Amygdala (tissue), 56 donors: ENCODE measurements at regions not wholly inside any gene's neighbourhood (a gene's known extent, or its start where the extent isn't known, plus 50 kb on each side); places are given as distances from the start of the nearest gene placed in this dataset.
"Not testable (repeated sequence)": the region's sequence is repeated elsewhere in the genome, so short reads cannot be mapped to it uniquely, and the experiment has no call there.

ENCODE experiments used
- DNase-seq, 56 donors: peaks; one replicate each; lab custom pipeline; 2025; lab: John Stamatoyannopoulos, UW

DNA sequence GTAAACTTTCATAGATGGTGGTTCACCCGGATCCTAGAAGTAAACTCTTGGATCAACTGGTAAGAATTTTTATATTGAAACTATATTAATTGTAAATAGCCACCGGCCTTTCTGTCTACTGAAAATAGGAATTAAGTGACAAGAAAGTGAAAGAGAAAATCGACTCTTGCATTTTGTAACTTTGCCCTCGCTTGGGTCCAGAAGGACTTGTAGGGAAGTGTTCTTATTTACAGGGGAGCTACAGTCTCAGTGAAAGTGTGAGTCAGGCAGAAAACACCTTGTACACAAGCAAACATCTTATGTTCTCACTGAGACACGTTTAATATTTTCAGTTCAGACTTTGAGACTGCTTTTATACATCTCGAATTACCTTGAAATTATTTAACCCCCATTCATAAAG lies 238.9 kb downstream of the BLID start:
- DNase-seq = no peak

DNA sequence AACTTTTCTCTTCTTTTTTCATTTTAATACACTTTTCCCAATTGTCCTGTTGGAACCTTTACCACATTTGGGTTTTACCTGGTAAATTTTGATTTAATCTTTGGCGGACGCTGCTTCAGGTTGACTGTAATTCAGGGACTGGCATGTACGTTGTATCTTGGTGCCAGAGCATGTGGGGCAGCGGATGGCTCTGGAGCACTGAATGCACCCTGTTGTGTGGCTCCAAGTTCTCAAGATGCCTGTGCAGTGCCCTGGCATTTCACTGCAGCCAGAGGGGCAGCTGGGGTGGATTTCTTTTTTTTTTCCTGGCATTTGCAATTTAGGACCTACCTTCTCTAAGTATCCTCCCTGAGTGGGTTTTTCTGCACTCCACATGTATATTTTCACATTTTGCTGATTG lies 242.2 kb downstream of the BLID start:
- peak in 1 of 56 donors; percentile 20 for DNase-seq

DNA sequence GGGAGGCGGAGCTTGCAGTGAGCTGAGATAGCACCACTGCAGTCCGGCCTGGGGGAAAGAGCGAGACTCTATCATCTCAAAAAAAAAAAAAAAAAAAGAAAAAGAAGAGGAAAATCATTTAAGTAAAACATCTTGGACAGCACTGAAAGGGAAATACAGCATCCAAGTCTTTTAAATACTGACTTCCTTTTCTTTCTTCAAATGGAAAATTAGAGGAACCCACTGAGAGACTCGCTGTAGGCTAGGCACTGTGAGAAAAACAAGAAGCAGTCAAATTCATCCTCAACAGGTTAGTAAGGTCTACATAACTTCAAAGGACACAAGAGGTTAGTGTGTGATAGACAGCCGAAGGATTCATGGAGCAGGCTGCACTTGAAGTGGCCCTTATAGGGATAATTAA lies 243.7 kb downstream of the BLID start:
- DNase-seq = no peak

DNA sequence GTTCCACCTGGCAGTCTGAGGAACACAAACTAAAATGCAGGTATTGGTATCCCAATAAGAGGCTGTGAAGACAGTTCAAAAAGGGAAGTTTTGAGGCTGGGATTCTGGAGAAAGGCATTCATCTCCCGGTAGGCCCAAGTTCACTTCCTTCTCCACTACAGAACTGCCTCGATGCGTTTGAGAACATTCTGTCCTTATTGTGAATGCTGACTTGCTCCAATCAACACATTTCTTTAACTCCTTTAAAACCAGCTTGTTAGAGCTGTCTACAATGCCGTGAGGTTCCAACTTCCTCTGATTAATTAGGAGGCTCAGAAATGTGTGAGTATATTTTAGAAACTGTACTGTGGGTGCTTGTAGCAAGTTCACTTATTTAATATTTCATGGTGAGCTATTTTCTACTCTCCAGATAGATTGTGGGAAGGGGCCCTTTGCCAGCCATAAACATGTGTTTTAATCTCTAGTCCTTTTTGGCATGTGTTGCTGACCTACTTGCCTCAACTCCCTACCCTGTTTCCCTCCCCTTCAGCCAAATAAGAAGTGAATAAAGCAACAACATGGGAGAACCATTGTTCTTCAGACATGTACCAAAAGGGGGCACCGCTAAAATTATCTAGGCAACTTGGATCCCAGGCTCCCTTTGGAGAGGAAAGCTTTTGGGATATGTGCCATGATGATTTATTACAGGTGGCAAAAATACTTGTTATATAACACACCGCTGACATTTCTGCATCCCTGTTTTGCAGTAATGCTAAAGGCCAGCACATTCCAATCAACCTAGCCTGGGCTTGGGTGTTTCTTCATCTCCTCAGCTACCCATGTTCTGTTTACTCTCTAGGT lies 245.6 kb downstream of the BLID start:
- no peak for DNase-seq

DNA sequence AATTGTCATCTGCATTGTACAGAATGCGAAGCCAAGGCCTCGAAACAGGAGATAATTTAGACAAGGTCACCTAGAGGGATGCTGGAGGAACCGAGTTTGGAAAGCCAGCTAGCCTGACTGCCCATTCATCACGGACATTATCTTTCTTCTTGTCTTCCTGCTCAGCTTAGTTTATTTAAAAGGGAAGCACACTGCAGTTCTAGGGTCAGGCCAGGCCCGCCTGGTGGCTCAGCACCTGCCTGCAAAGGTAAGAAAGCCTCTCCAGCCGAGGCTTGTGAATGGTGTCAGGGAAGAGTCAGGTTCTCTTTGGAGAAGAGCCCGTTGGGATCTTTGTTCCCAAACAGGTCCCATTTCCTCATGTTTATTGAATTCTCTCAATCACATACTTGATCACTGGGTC lies 246.5 kb downstream of the BLID start:
- no peak for DNase-seq

DNA sequence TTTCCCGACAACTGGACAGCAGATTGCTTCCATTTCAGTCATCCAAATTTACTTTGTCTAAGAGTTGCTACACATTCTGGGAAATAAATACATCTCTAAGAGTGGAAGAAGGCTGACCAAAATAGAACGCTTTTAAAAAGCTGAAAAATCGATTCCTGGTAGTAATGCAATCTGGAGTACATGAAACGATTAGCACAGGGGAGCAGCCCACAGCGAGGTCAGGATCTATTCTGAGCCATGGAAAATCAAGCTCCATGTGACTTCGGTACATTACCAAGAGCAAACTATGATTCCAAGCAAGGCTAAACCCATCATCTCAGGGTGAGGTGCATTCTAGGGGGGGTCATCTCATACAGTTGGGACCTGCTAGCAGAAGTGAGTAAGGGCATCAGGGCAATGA lies 249.3 kb downstream of the BLID start:
- no peak for DNase-seq

DNA sequence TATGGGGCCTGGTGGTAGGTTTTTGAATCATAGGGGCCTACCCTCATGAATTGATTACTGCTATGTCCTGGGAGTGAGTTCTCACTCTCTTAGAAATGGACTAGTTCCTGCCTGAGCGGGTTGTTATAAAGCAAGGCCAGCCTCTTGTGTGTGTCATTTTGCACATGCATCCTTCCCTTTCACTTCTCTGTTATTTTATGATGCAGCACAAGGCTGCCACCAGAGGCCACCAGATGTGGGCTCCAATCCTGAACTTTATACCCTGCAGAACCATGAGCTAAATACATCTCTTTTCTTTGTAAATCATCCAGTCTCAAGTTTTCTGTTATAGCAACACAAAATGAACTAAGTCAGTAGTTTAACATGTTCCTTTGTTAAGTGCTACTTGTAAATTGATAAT lies 251.4 kb downstream of the BLID start:
- no peak for DNase-seq

DNA sequence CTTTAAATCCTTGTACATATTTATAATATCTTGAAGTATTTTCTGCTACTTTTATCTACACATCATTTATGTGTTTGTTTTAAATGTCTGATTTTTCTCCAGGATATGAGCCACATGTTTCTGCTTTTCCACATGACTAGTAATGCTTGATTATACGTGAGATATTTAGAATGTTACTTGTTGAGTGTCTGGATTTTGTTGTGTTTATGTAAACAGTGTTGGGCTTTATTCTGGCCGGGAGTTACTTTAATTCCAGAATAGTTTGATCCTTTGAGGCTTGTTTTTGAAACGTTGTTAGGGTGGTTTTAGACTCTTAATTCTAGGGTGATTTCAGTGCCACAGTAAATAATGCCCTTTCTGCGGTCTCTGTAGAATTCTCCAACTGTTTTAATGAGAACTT lies 252.9 kb downstream of the BLID start:
- DNase-seq = no peak

DNA sequence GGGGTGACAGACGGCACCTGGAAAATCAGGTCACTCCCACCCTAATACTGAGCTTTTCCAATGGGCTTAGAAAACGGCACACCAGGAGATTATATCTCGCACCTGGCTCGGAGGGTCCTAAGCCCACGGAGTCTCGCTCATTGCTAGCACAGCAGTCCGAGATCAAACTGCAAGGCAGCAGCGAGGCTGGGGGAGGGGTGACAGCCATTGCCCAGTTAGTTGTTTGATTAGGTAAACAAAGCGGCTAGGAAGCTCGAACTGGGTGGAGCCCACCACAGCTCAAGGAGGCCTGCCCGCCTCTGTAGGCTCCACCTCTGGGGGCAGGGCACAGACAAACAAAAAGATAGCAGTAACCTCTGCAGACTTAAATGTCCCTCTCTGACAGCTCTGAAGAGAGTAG lies 260.9 kb downstream of the BLID start:
- not testable (repeated sequence) for DNase-seq

DNA sequence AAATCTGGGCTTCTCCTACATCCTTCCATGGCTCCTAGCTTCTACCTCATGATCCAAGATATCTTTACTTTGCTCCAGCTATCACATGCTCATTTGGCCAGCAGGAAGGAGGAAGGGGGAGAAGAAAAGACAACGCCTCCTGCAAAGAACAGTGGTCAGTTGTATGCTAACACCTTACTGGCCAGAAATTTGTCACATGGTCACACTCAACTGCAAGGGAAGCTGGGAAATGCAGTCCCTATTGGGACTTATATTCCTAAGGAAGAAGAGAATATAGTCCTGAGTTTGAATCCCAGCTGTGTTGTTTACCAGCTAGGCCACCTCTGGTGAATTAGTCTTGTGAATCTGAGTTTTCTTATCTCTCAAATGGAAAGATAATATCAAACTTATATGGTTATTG lies 272.0 kb downstream of the BLID start:
- DNase-seq = no peak

DNA sequence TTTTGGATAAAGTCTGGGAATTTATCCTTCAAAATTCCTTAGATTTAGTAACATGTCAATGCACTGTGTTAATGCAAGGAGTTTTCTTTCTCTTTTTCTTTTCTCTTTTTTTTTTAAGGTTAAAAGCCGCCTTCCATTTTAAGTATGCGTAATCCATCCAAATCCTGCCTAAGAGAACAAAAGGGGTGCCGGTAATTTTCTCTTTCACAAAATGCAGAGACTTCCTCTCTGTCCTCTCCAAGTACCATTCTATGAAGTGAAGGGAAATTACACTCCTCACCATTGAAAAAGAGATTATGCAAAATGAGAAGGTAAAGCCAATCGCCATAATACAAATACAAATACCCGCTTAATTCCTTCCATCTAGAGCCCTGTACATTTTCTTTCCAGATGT lies 273.8 kb downstream of the BLID start:
- no peak for DNase-seq

DNA sequence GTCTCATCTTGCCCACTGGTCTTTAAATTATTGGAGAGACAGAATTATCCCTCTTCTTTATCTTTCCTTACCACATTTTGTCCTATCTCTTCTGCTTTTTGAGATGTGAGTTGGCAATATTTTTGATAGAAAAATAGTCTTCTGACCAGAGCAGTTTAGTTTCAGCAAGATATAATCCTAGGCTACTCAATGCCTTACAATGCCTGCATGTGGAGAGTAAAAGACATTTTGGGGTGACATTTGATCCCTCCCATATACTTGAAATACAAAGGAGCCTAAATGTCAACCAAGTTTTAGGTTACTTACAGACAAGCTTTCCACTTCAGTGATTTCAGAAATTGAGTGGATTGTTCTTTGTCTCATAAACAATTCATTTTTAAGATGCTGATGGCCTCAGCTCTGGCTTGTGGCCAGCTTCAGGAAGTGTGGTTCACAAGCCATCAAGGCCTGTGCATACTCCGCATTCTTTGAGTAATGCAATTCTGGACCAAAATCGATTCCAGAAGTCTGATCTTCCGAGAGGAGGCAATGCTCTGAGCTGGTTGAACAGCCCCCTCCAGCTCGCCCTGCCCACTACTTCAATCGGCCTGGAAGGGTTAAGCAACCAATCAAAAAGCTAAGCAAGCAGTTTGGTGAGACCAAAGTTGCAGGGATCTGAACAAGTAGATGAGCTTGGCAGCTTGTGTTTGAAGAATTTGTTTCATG lies 274.4 kb downstream of the BLID start:
- DNase-seq = peak in 1 of 56 donors; percentile 29

DNA sequence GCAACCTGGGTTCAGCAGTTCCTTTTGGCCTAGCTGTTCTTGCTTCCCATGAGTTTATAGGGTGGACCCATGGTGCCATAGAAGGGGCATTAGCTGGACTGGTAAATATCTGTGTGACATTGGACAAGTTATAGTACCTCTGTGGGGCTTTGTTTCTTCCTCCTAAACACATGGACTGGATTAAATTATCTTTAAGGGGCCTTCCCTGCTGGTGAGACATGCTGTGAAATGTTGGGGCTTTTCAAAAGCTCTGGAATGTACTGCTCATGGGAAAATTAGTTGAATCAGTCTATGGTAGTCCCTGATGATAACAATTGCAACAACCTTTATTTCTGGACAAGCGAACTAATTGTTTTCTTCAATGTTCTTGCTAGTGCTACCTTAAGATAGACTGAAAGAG lies 276.2 kb downstream of the BLID start:
- DNase-seq = no peak

DNA sequence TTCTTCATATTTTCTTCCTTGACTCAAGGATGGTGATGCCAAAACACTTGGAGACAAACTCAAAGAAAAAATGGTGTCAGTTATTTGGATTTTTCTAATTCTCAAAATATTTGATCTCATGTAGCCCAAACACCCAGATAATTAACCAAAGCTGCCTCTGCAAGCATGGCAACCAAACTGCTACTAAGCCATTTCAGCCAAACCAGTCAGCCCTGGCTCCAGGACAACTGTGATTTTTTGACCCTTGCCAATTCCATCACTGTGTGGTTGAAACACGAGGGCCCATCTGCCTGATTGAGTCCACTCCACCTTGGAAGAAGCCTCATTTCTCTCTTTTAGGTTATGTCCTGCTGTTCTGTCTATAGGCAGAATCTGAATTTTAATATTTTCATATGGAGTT lies 277.4 kb downstream of the BLID start:
- no peak for DNase-seq

DNA sequence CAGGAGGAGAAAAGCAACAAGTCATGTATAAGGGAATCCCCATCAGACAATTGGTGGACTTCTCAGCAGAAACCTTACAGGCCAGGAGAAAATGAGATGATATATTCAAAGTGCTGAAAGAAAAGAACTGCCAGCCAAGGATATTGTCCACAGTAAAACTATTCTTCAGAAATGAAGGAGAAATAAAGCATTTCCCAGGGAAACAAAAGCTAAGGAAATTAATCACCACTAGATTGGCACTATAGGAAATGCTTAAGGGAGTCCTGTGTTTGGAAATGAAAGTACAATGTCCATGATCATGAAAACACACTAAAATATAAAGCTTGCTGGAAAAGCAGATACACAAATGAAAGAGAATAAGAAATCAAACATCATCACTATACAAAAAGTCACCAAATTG lies 282.0 kb downstream of the BLID start:
- no peak for DNase-seq

DNA sequence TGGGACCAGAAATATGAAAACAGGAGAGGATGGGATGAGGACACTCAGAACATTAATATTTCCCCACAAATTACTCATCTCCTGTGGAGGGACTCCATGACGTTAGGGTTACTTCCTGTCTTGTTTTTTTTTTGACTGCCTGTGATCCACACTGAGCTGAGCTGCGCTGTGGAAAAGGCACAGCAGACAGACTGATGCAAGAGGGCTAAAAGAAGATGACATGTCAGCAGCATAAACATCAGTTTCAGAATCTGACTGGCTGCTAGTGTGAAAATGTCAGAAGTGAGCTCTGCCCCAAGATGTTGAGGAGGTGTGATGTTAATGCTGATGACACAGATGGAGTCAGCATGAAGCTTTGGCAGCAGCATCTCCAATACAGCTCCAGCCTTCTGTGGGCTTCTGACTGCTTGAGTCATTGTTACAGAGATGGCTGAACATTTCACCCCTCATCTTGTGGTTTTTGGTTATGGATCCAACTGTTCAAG lies 286.8 kb downstream of the BLID start:
- DNase-seq = no peak

DNA sequence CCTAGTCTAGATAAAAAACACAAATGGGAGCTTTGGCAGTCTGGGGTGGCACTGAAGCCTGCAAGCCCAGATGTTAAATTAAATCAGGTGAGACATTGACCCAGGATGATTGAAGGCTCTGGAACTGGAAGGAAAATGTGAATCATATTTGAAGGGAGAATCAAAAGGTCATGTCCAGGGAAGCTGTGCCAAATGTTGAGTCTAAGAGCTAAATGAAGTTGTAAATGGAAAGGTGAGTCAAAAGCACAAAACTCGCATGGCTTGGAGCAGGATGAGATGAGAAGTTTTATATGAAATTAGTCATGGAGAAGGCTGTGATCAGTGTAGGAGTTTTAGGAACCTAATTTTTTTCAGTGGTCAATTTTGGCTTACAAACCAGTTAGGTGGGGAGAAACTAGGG lies 301.1 kb downstream of the BLID start:
- no peak for DNase-seq

DNA sequence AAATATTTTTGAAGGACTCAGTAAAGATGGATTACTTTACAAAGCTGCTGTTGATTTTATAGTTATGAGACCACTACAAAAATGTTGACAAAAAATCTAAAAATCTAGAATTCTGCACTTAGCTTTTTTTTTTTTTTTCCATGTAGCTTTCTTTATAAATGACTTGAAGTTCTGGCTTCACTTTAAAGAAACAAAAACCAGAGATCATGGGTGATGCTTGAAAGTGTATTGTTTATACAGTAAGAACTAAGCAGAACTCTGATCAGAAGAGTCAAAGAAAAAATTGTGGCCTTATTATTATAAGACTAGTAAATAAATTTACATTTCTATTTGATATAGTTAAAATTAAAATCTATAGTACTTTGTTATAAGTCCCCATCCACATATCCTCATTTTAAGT lies 301.7 kb downstream of the BLID start:
- DNase-seq = no peak

DNA sequence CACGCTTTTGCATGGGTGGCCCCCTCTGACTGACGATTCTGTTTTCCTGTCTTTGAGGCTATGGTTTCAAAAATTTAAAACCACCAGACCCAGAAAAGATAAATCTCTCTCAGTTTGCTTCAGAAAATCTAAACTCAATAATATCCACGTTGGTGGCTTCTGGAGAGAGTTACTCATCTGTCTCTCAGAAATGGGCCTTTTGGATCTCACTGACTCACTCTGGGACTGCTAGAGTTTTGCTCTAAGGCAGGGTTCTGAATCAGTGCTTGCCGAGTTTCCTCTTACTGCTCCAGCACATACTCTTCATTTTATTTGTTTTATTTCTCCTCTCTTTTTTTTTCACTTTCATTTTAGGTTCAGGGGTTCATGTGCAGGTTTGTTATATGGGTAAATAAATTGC lies 305.7 kb downstream of the BLID start:
- DNase-seq = no peak

DNA sequence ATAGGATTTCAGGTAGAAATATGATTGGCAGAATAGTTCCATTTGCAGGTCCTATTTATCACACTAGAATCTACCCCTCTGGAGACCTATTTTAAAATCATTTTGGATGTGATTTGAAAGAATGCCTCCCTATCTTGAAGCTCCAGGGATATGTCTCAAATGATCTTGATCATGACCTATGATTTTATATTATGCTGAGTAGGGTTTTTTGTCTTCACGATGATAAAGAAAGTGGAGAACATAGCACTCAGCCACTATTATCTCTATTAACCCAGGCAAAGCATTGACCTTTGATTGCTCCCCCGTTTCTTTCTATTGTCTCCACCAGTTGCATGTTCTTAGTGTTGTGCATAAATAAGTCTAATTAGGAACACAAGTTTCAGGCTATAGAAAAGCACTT lies 307.9 kb downstream of the BLID start:
- no peak for DNase-seq

DNA sequence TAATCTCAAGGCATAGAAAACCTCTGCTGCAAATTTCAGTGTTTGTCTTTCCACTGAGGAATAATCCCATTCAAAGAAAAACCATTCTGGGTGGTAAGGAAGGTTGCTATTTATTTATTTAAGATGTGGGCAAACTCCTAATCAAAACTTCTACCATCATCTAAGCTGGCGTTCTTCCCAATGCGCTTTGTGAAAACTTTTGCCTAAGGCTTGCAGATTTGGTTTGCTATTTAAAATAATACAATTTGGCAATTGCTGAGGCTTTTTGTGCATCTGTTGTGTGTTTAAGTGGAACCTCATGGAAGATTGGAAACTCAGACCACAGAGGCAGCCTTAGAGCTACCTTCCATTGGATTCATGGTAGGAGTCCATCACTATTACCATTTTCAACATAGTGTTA lies 309.0 kb downstream of the BLID start:
- DNase-seq = no peak

DNA sequence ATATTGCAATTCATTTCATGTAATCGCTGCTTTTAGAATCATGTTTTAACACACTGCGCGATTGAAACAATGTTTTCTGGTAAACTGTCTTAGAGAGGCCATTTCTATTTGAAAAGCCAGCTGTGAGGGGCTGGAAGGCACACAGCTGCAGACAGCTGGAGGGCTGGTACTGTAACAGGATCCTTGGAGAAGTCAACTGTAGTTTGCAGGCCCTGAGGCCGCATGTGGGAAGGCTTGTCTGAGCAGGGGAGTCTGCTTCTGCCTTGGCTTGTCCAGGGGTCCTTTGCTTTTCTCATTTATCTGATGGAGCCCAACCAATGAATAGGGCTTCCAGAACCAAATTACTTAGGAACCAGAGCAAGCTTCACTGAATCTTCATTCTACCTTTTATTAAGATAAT lies 313.5 kb downstream of the BLID start:
- DNase-seq = no peak
